ENCODE measurements at regions not wholly inside any gene's neighbourhood (a gene's known extent, or its start where the extent isn't known, plus 50 kb on each side); places are given as distances from the start of the nearest gene placed in this dataset.

DNA sequence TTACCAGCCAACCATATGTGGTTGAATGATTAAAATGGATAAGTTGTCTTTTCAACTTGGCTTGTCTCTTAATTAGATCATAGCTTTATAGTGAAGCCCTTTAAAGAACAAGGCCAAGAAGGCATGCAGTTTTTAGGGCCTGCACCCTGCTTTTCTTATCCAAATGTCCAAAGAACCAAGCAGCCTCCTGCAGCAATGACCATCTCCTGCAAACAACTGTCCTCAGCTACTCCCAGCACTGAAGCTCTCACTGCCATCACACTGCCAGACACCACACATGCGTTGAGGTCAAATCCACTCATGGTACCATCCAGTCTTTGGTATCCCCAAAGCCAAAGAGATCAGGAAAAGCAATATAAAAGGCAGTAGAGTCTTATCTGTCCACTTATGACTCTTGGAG is 210.3 kb downstream of the ACTR3B start:
- no peaks in the 10 kb centered on the region for H3K27me3 ChIP-seq (ENCODE audit: insufficient read depth, low read depth, low read length)
- no peaks in the 10 kb centered on the region for H3K9me3 ChIP-seq (ENCODE audit: low read length)
- no peaks in the 10 kb centered on the region for H3K36me3 ChIP-seq (ENCODE audit: insufficient read depth, low read length)
- no peaks in the 10 kb centered on the region for H3K9me2 ChIP-seq (ENCODE audit: insufficient read depth, low read length)
- TF ChIP-seq EP300 (conservative IDR thresholded peaks at IDR 0.05; ENCODE audit: poor library complexity, severe bottlenecking) (no peak), TAF1 (IDR thresholded peaks at IDR 0.05; ENCODE audit: low read depth) (no peak), RAD21 (conservative IDR thresholded peaks at IDR 0.05) (no peak), MXI1 (conservative IDR thresholded peaks at IDR 0.05; ENCODE audit: poor library complexity, severe bottlenecking) (no peak), SMC3 (conservative IDR thresholded peaks at IDR 0.05; ENCODE audit: poor library complexity) (no peak)
- TF ChIP-seq, protein P1, sequence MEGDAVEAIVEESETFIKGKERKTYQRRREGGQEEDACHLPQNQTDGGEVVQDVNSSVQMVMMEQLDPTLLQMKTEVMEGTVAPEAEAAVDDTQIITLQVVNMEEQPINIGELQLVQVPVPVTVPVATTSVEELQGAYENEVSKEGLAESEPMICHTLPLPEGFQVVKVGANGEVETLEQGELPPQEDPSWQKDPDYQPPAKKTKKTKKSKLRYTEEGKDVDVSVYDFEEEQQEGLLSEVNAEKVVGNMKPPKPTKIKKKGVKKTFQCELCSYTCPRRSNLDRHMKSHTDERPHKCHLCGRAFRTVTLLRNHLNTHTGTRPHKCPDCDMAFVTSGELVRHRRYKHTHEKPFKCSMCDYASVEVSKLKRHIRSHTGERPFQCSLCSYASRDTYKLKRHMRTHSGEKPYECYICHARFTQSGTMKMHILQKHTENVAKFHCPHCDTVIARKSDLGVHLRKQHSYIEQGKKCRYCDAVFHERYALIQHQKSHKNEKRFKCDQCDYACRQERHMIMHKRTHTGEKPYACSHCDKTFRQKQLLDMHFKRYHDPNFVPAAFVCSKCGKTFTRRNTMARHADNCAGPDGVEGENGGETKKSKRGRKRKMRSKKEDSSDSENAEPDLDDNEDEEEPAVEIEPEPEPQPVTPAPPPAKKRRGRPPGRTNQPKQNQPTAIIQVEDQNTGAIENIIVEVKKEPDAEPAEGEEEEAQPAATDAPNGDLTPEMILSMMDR (IDR thresholded peaks at IDR 0.05; ENCODE audit: poor library complexity, severe bottlenecking), result no peak
- H2AFZ ChIP-seq (ENCODE audit: low read depth, low read length), result no peak overlapping the region
- no peaks in the 10 kb centered on the region for H3F3A ChIP-seq (ENCODE audit: insufficient read depth, low read length, poor library complexity, severe bottlenecking)
- no peak overlapping the region for H3K27ac ChIP-seq (ENCODE audit: low read length)
- no peak overlapping the region for H3K4me3 ChIP-seq (ENCODE audit: low read length)
- H3K79me2 ChIP-seq (replicated peaks; ENCODE audit: insufficient read depth, low read length), result no peaks in the 10 kb centered on the region
- H3K9ac ChIP-seq (ENCODE audit: low read length), result no peak overlapping the region
- H4K20me1 ChIP-seq (ENCODE audit: insufficient read depth), result no peaks in the 10 kb centered on the region
- no peak overlapping the region for H3K4me2 ChIP-seq (ENCODE audit: low read length)

- no peak overlapping the region for H3K9ac ChIP-seq (ENCODE audit: low read length)
- no peaks in the 10 kb centered on the region for H3F3A ChIP-seq (ENCODE audit: insufficient read depth, low read length, poor library complexity, severe bottlenecking)
- no peaks in the 10 kb centered on the region for H3K9me2 ChIP-seq (ENCODE audit: insufficient read depth, low read length)
- no peaks in the 10 kb centered on the region for H3K27me3 ChIP-seq (ENCODE audit: insufficient read depth, low read depth, low read length)
- H3K4me3 ChIP-seq (ENCODE audit: low read length), result no peak overlapping the region
- no peak overlapping the region for H3K27ac ChIP-seq (ENCODE audit: low read length)
- no peaks in the 10 kb centered on the region for H3K36me3 ChIP-seq (ENCODE audit: insufficient read depth, low read length)
- no peak overlapping the region for H2AFZ ChIP-seq (ENCODE audit: low read depth, low read length)
- H3K4me2 ChIP-seq (ENCODE audit: low read length), result no peak overlapping the region
- TF ChIP-seq, protein P1 (IDR thresholded peaks at IDR 0.05; ENCODE audit: poor library complexity, severe bottlenecking), result no peak
- TF ChIP-seq MXI1 (conservative IDR thresholded peaks at IDR 0.05; ENCODE audit: poor library complexity, severe bottlenecking), result no peak
- TF ChIP-seq TAF1 (IDR thresholded peaks at IDR 0.05; ENCODE audit: low read depth), result no peak
- TF ChIP-seq REST (IDR thresholded peaks at IDR 0.05; ENCODE audit: borderline replicate concordance), result no peak
- no peak for TF ChIP-seq RAD21 (conservative IDR thresholded peaks at IDR 0.05)
- TF ChIP-seq SMC3 (conservative IDR thresholded peaks at IDR 0.05; ENCODE audit: poor library complexity), result no peak
- no peaks in the 10 kb centered on the region for H3K79me2 ChIP-seq (replicated peaks; ENCODE audit: insufficient read depth, low read length)
- no peaks in the 10 kb centered on the region for H3K9me3 ChIP-seq (ENCODE audit: low read length)
- H4K20me1 ChIP-seq (ENCODE audit: insufficient read depth), result no peaks in the 10 kb centered on the region
These were observed 210.9 kb downstream of the ACTR3B start for GRCh38 chr7:152970481-152970880.
